ENCODE measurements at regions not wholly inside any gene's neighbourhood (a gene's known extent, or its start where the extent isn't known, plus 50 kb on each side); places are given as distances from the start of the nearest gene placed in this dataset.

DNA sequence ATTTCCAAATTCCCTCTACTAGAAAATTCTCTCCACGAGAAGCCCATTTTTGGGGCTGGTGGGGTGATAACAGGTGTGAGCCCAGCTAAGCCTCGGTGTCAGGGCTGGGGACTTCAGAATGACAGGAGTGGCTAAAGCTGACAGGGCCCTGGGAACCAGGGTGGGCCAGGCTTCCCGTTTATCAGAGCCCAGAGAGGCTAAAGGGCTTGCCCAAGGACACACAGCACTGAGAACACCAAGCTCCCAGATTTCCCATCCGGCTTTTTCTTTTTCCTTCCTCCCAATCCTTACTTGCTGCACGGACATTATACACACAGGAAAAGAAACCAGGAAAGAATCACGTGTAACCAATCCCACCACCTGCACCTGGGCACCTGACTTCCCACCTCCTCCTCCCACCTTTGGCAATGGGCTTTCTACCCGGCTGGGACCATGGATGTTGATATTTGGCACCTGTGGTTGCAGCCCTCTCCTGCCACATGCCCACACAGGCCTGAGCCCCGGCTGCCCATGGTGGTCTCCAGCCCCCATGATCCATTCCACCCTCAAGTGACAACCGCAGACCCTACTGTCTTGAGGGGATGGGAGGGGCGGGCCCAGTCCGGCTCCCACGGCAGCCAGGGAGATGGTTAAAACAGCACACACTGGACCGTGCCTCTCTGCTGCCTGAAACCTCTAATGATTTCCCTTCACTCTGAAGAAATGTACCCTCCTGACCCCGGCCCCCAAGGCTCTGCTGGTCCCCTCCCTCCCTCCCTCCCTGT is 78.9 kb downstream of the ENGASE start:
- Histone ChIP-seq H3K4me3 (ENCODE audit: low read length in 3 of 3) (no peak overlapping the region), H3K27ac (ENCODE audit: low read depth, low read length) (no peak overlapping the region), H3K27me3 (ENCODE audit: control insufficient read depth in 3 of 3, insufficient read depth in 3 of 3, low read length in 3 of 3) (peaks cover 71 to 84% (median 79%) of the 10 kb centered on the region in 3 donors), H3K9me3 (ENCODE audit: control insufficient read depth in 3 of 3, low read length in 3 of 3) (no peaks in the 10 kb centered on the region), H3K4me1 (ENCODE audit: control insufficient read depth in 3 of 3, insufficient read depth in 3 of 3, low read length in 3 of 3) (no peaks in the 10 kb centered on the region), H3K9ac (ENCODE audit: low read depth in 1 of 3, low read length in 3 of 3) (no peak overlapping the region), H3K36me3 (ENCODE audit: control insufficient read depth in 3 of 3, insufficient read depth in 3 of 3, low read length in 3 of 3) (no peaks in the 10 kb centered on the region)

DNA sequence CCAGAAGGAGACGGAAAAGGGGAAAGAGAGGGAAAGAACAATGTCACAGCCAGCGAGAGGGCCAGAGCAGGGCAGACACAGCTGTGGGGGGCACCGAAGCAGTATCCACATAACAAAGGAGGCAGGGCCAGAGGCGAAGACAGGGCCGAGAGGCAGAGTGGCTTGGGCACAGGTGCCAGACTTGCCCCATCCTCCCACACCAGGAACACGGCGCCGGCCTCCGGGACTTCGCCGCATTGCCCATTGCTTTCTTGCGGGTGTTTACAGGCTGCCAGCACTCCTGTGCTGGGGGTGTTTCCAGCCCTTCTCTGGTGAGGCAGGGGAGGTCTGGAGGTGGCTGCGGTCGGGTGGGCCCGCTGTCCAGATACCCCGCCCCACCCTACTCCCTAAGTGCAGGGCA is 78.0 kb downstream of the ENGASE start:
- Histone ChIP-seq H3K27ac (ENCODE audit: low read depth, low read length) (no peak overlapping the region), H3K9me3 (ENCODE audit: control insufficient read depth in 3 of 3, low read length in 3 of 3) (no peaks in the 10 kb centered on the region), H3K27me3 (ENCODE audit: control insufficient read depth in 3 of 3, insufficient read depth in 3 of 3, low read length in 3 of 3) (peaks cover 71 to 82% (median 73%) of the 10 kb centered on the region in 3 donors), H3K4me3 (ENCODE audit: low read length in 3 of 3) (no peak overlapping the region), H3K36me3 (ENCODE audit: control insufficient read depth in 3 of 3, insufficient read depth in 3 of 3, low read length in 3 of 3) (no peaks in the 10 kb centered on the region), H3K4me1 (ENCODE audit: control insufficient read depth in 3 of 3, insufficient read depth in 3 of 3, low read length in 3 of 3) (no peaks in the 10 kb centered on the region), H3K9ac (ENCODE audit: low read depth in 1 of 3, low read length in 3 of 3) (no peak overlapping the region)

DNA sequence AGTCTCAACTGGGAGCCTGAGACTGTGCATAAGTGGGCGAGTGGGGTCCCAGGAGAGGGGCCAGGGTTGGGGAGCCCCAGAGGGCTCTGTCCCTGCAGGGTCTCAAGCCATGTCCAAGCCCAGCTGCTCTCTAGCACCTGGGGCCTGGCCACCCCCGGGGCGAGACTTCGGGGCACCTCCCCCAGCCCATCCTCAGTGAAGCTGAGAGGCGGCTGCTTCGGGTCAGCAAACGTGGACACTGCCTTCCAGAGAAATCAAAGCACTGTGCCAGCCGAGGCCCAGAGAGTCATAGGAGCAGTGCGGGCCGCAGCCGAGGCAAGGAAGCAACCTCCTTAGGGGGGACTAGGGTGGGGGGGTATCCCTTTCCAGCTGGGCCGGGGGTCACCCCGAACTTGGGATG is 77.5 kb downstream of the ENGASE start:
- Histone ChIP-seq H3K27me3 (ENCODE audit: control insufficient read depth in 3 of 3, insufficient read depth in 3 of 3, low read length in 3 of 3) (peaks cover 68 to 77% (median 69%) of the 10 kb centered on the region in 3 donors), H3K9me3 (ENCODE audit: control insufficient read depth in 3 of 3, low read length in 3 of 3) (no peaks in the 10 kb centered on the region), H3K36me3 (ENCODE audit: control insufficient read depth in 3 of 3, insufficient read depth in 3 of 3, low read length in 3 of 3) (no peaks in the 10 kb centered on the region), H3K9ac (ENCODE audit: low read depth in 1 of 3, low read length in 3 of 3) (no peak overlapping the region), H3K4me3 (ENCODE audit: low read length in 3 of 3) (no peak overlapping the region), H3K27ac (ENCODE audit: low read depth, low read length) (no peak overlapping the region), H3K4me1 (ENCODE audit: control insufficient read depth in 3 of 3, insufficient read depth in 3 of 3, low read length in 3 of 3) (no peaks in the 10 kb centered on the region)

DNA sequence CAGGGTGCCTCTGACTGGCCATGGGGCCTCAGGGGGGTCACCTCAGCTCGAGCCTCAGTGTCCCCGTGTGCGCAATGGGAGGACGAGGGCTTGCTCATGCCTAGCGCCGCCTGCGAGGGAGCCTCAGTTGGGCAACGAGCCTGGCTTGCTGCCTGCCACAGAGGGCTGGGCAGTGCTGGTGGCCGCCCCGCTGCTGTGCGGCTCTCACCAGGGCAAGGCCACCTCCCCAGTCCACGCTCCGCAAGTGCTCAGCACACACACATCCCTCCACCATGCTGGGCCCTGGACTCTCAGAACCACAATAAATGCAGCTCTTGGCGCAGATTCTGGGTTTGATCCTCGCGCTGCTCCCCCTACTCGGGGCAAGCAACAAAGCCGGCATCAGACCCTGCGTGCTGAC is 76.2 kb downstream of the ENGASE start:
- Histone ChIP-seq H3K4me3 (ENCODE audit: low read length in 3 of 3) (no peak overlapping the region), H3K9ac (ENCODE audit: low read depth in 1 of 3, low read length in 3 of 3) (no peak overlapping the region), H3K27ac (ENCODE audit: low read depth, low read length) (no peak overlapping the region), H3K9me3 (ENCODE audit: control insufficient read depth in 3 of 3, low read length in 3 of 3) (no peaks in the 10 kb centered on the region), H3K36me3 (ENCODE audit: control insufficient read depth in 3 of 3, insufficient read depth in 3 of 3, low read length in 3 of 3) (no peaks in the 10 kb centered on the region), H3K27me3 (ENCODE audit: control insufficient read depth in 3 of 3, insufficient read depth in 3 of 3, low read length in 3 of 3) (peaks cover 56 to 73% (median 68%) of the 10 kb centered on the region in 3 donors), H3K4me1 (ENCODE audit: control insufficient read depth in 3 of 3, insufficient read depth in 3 of 3, low read length in 3 of 3) (no peaks in the 10 kb centered on the region)

DNA sequence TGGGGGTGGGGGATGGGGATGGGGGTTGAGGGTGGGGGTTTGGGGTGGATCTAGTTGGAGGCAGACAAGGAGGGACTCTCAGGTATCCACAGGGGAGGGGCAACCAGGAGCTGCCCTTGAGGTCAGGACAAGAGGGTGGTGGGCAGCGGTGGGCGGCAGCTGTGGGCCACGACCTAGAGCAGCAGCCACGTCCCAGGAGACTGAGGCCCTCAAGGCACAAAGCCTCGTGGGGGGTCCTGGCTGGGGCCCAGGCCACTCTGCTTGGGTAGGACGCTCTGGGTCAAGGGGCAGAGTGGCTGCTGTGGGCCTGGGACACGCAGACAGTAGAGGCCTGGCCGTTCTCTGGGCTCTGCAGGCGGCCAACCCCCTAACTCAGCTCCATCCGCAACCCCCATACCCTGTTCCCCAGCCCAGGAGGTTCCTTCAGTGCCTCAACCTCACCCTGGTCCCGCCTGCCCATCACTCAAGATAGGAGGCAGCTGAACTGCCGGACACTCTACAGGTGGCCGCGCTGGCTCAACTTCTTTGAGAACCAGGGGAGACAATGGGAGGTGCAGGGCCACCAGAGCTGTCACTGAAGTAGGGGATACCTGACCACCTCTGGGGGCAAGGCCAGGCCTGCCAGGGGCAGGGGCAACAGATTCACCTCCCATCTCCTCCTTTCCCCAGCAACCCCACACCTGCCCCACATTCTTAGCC is 75.6 kb downstream of the ENGASE start:
- no peaks in the 10 kb centered on the region for H3K4me1 ChIP-seq (ENCODE audit: control insufficient read depth in 3 of 3, insufficient read depth in 3 of 3, low read length in 3 of 3)
- no peak overlapping the region for H3K9ac ChIP-seq (ENCODE audit: low read depth in 1 of 3, low read length in 3 of 3)
- H3K4me3 ChIP-seq (ENCODE audit: low read length in 3 of 3), result no peak overlapping the region
- H3K27ac ChIP-seq (ENCODE audit: low read depth, low read length), result no peak overlapping the region
- H3K27me3 ChIP-seq (ENCODE audit: control insufficient read depth in 3 of 3, insufficient read depth in 3 of 3, low read length in 3 of 3), result peaks cover 51 to 66% (median 66%) of the 10 kb centered on the region in 3 donors
- H3K9me3 ChIP-seq (ENCODE audit: control insufficient read depth in 3 of 3, low read length in 3 of 3), result no peaks in the 10 kb centered on the region
- H3K36me3 ChIP-seq (ENCODE audit: control insufficient read depth in 3 of 3, insufficient read depth in 3 of 3, low read length in 3 of 3), result no peaks in the 10 kb centered on the region

DNA sequence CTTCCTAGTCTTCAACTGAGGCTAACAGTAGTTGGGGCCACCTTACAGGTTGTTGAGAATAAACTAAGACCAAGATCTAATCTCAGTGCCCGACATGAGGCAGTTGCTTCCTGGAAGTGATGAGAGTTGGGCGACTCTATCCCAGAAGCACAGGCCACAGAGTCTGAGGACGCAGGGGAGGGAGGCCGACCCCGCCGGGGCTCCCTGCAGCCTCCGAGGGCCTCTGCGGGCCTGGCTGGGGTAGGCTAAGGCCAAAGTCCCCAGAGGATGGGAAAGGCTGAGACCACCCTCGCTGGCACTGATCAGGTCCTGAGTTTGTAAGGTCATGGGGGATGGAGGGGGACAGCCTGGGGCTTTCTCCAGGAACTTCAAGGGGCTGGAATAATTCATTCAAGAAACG is 74.0 kb downstream of the ENGASE start:
- Histone ChIP-seq H3K4me3 (ENCODE audit: low read length in 3 of 3) (no peak overlapping the region), H3K27ac (ENCODE audit: low read depth, low read length) (no peak overlapping the region), H3K9ac (ENCODE audit: low read depth in 1 of 3, low read length in 3 of 3) (no peak overlapping the region), H3K9me3 (ENCODE audit: control insufficient read depth in 3 of 3, low read length in 3 of 3) (no peaks in the 10 kb centered on the region), H3K4me1 (ENCODE audit: control insufficient read depth in 3 of 3, insufficient read depth in 3 of 3, low read length in 3 of 3) (no peaks in the 10 kb centered on the region), H3K27me3 (ENCODE audit: control insufficient read depth in 3 of 3, insufficient read depth in 3 of 3, low read length in 3 of 3) (peaks cover 46 to 69% (median 58%) of the 10 kb centered on the region in 3 donors), H3K36me3 (ENCODE audit: control insufficient read depth in 3 of 3, insufficient read depth in 3 of 3, low read length in 3 of 3) (no peaks in the 10 kb centered on the region)

DNA sequence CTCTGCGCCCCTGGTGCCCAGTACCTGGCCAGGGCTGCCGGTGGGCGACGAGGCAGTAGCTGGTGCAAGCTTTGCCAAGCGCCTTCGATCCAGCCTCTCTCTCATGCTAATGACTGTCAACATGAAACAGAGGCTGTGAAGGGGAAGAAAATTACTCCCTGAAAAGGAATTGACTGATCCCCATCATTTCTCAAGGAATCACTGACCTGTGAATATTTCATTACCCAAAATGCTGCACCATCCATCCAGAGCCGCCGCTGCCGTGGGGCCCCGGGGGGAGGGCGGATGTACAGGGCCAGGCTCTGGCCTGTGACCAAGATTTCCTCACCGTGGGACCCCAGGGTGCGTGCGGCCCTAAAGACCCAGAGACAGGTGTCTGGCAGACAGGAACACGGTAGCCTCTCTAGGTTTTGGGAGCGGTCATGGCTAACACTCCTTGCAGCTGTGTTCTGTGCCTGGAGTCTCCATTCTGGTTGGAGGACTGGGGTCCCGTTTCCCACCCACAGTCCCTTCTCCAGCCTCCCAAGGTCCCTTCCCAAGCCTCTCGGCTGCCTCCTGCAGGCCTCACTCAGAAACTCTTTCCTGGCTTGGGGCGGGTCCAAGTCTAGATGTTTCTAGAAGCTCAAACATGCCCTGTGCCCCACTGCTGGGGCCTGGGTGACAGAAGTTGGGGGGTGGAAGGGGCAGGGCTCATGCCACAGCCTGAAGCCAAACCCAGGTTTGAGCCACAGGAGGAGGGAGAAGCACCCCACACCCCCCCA is 73.3 kb downstream of the ENGASE start:
- Histone ChIP-seq H3K27me3 (ENCODE audit: control insufficient read depth in 3 of 3, insufficient read depth in 3 of 3, low read length in 3 of 3) (peaks cover 46 to 70% (median 59%) of the 10 kb centered on the region in 3 donors), H3K27ac (ENCODE audit: low read depth, low read length) (no peak overlapping the region), H3K4me1 (ENCODE audit: control insufficient read depth in 3 of 3, insufficient read depth in 3 of 3, low read length in 3 of 3) (no peaks in the 10 kb centered on the region), H3K36me3 (ENCODE audit: control insufficient read depth in 3 of 3, insufficient read depth in 3 of 3, low read length in 3 of 3) (no peaks in the 10 kb centered on the region), H3K9ac (ENCODE audit: low read depth in 1 of 3, low read length in 3 of 3) (no peak overlapping the region), H3K4me3 (ENCODE audit: low read length in 3 of 3) (no peak overlapping the region), H3K9me3 (ENCODE audit: control insufficient read depth in 3 of 3, low read length in 3 of 3) (no peaks in the 10 kb centered on the region)

DNA sequence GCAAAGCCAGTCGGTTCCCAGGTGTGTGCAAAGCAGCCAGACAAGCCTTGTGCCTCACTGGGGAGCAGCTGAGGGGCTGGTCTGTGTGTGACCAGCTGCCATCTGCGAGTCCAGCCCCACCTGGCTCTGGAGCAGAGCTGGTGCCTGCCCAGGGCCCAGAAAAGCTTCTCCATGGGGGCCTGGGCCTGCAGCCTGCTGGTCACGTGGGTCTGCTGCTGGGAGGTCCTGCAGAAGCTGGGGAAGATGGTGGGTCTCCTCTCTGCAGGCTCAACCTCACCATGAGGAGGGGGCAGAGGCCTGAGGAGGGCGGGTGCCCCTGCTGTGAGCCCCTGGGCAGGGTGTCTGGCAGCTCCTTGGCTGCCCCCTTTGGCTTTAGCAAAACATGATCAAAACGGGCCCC is 71.9 kb downstream of the ENGASE start:
- no peaks in the 10 kb centered on the region for H3K9me3 ChIP-seq (ENCODE audit: control insufficient read depth in 3 of 3, low read length in 3 of 3)
- H3K4me1 ChIP-seq (ENCODE audit: control insufficient read depth in 3 of 3, insufficient read depth in 3 of 3, low read length in 3 of 3), result no peaks in the 10 kb centered on the region
- H3K27me3 ChIP-seq (ENCODE audit: control insufficient read depth in 3 of 3, insufficient read depth in 3 of 3, low read length in 3 of 3), result peaks cover 53 to 76% (median 61%) of the 10 kb centered on the region in 3 donors
- no peak overlapping the region for H3K9ac ChIP-seq (ENCODE audit: low read depth in 1 of 3, low read length in 3 of 3)
- no peak overlapping the region for H3K4me3 ChIP-seq (ENCODE audit: low read length in 3 of 3)
- no peaks in the 10 kb centered on the region for H3K36me3 ChIP-seq (ENCODE audit: control insufficient read depth in 3 of 3, insufficient read depth in 3 of 3, low read length in 3 of 3)
- H3K27ac ChIP-seq (ENCODE audit: low read depth, low read length), result no peak overlapping the region

DNA sequence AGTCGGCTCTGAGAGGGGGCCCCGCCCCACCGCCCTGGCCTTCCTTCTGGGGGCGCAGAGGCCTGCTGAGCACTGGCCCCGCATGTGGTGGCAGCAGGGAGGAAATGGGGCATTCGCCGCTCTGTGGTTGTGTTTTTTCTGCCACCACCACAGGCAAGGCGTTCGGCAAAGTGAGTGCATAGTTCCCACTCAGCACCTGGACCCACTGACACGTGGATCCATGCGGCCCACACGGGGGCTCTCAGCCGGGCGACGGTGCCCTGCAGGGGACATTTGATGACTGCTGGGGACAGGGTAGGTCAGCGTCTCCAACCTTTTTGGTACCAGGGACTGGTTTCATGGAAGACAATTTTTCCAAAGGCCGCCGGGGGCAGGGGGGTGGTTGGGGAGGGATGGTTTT is 70.9 kb downstream of the ENGASE start:
- H3K27ac ChIP-seq (ENCODE audit: low read depth, low read length), result no peak overlapping the region
- no peaks in the 10 kb centered on the region for H3K9me3 ChIP-seq (ENCODE audit: control insufficient read depth in 3 of 3, low read length in 3 of 3)
- H3K9ac ChIP-seq (ENCODE audit: low read depth in 1 of 3, low read length in 3 of 3), result no peak overlapping the region
- H3K4me3 ChIP-seq (ENCODE audit: low read length in 3 of 3), result no peak overlapping the region
- H3K4me1 ChIP-seq (ENCODE audit: control insufficient read depth in 3 of 3, insufficient read depth in 3 of 3, low read length in 3 of 3), result no peaks in the 10 kb centered on the region
- peaks cover 56 to 78% (median 65%) of the 10 kb centered on the region in 3 donors for H3K27me3 ChIP-seq (ENCODE audit: control insufficient read depth in 3 of 3, insufficient read depth in 3 of 3, low read length in 3 of 3)
- H3K36me3 ChIP-seq (ENCODE audit: control insufficient read depth in 3 of 3, insufficient read depth in 3 of 3, low read length in 3 of 3), result no peaks in the 10 kb centered on the region

DNA sequence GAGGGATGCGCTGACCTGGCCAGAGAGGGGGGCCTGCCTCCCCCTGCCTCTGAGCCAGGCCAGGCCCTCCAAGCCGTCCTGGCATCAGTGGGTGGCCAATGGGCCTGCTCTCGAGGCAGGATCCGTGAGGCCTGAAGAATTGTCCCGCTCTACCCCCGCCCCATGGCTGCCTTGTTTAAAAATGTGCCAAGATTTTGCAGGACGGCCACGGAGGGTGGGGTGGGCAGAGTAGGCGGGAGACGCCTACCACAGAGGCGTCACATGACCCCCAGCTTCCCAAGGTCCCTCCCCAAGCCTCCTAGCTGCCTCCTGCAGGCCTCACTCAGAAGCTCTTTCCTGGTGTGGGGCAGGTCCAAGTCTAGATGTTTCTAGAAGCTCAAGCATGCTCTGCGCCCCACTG is 69.5 kb downstream of the ENGASE start:
- no peaks in the 10 kb centered on the region for H3K36me3 ChIP-seq (ENCODE audit: control insufficient read depth in 3 of 3, insufficient read depth in 3 of 3, low read length in 3 of 3)
- H3K9ac ChIP-seq (ENCODE audit: low read depth in 1 of 3, low read length in 3 of 3), result no peak overlapping the region
- H3K4me3 ChIP-seq (ENCODE audit: low read length in 3 of 3), result no peak overlapping the region
- no peak overlapping the region for H3K27ac ChIP-seq (ENCODE audit: low read depth, low read length)
- no peaks in the 10 kb centered on the region for H3K9me3 ChIP-seq (ENCODE audit: control insufficient read depth in 3 of 3, low read length in 3 of 3)
- no peaks in the 10 kb centered on the region for H3K4me1 ChIP-seq (ENCODE audit: control insufficient read depth in 3 of 3, insufficient read depth in 3 of 3, low read length in 3 of 3)
- H3K27me3 ChIP-seq (ENCODE audit: control insufficient read depth in 3 of 3, insufficient read depth in 3 of 3, low read length in 3 of 3), result peaks cover 63 to 81% (median 69%) of the 10 kb centered on the region in 3 donors

All from skeletal muscle tissue (tissue), 3 donors.